H1 (cell line): ENCODE measurements at regions not wholly inside any gene's neighbourhood (a gene's known extent, or its start where the extent isn't known, plus 50 kb on each side); places are given as distances from the start of the nearest gene placed in this dataset.

Experiments
- CTCF ChIA-PET: fragments of 300-600 bp; sonication (Branson Sonifier 250); formaldehyde crosslinking; loops from one replicate; lab custom pipeline; 2021; ENCODE audit not compliant: partially characterized antibody; lab: Charles Lee
- POLR2A ChIA-PET: fragments of 300-600 bp; sonication (Branson Sonifier 250); formaldehyde crosslinking; loops from one replicate; lab custom pipeline; 2021; ENCODE audit warnings: inconsistent platforms; ENCODE audit not compliant: partially characterized antibody; lab: Charles Lee
- DNase-seq, 2 experiments: peaks; one replicate each; pipeline versions ENCODE4 v3.0.0 to v3.0.0-alpha.2; 2010 to 2022; ENCODE audit warnings: low spot score in 2 of 2, low read depth in 1 of 2, mixed read lengths in 1 of 2
- FAIRE-seq: peaks from 2 replicates; lab custom pipeline; 2011; peaks lifted over from hg19 to GRCh38; lab: Jason Lieb, UNC
- H2AFZ ChIP-seq: 2 replicates; pipeline ENCODE4 v1.8.1; 2012; ENCODE audit warnings: low read length, inconsistent platforms
- H2AK5ac ChIP-seq: 2 replicates; pipeline ENCODE4 v1.6.1; 2013; ENCODE audit warnings: low read depth, low read length
- H2BK120ac ChIP-seq: replicated peaks from 2 replicates; pipeline ENCODE3; 2013; ENCODE audit warnings: low read depth, low read length, inconsistent platforms
- H2BK12ac ChIP-seq: 2 replicates; pipeline ENCODE4 v1.6.1; 2013; ENCODE audit warnings: low read depth, low read length
- H2BK15ac ChIP-seq: 2 replicates; pipeline ENCODE4 v1.6.1; 2013; ENCODE audit warnings: low read length
- H2BK20ac ChIP-seq: 2 replicates; pipeline ENCODE4 v1.6.1; 2013; ENCODE audit warnings: low read length
- H2BK5ac ChIP-seq: 2 replicates; pipeline ENCODE4 v1.6.1; 2013; ENCODE audit warnings: low read depth, low read length
- H3K14ac ChIP-seq: 2 replicates; pipeline ENCODE4 v1.6.1; 2013; ENCODE audit warnings: inconsistent platforms; ENCODE audit not compliant: insufficient read length
- H3K18ac ChIP-seq: 2 replicates; pipeline ENCODE4 v1.6.1; 2013; ENCODE audit warnings: low read length; ENCODE audit errors: extremely low read depth
- H3K23ac ChIP-seq: 2 replicates; pipeline ENCODE4 v1.6.1; 2013; ENCODE audit warnings: inconsistent platforms; ENCODE audit not compliant: insufficient read length
- H3K23me2 ChIP-seq: 2 replicates; pipeline ENCODE4 v1.6.1; 2013; ENCODE audit warnings: low read depth, low read length
- H3K27ac ChIP-seq: 2 replicates; pipeline ENCODE4 v1.6.1; 2011; ENCODE audit warnings: low read depth, low read length, inconsistent platforms
- H3K27me3 ChIP-seq, 4 experiments: replicated peaks in 1 of 4; 1 replicate in 1 of 4; 2 replicates in 3 of 4; pipeline versions ENCODE4 v1.6.1 to v1.8.1; 2011 to 2013; ENCODE audit warnings: low read length in 3 of 4, mild to moderate bottlenecking in 3 of 4, inconsistent platforms in 2 of 4, mixed read lengths in 2 of 4, moderate library complexity in 1 of 4; ENCODE audit not compliant: control insufficient read depth in 3 of 4, insufficient read depth in 3 of 4; ENCODE audit errors: extremely low read depth in 1 of 4
- H3K36me3 ChIP-seq, 4 experiments: 2 replicates each; pipeline versions ENCODE4 v1.6.1 to v1.8.1; 2011 to 2013; ENCODE audit warnings: mild to moderate bottlenecking in 4 of 4, low read length in 3 of 4, moderate library complexity in 2 of 4, control low read depth in 1 of 4, inconsistent platforms in 1 of 4; ENCODE audit not compliant: insufficient read depth in 4 of 4, control insufficient read depth in 2 of 4
- H3K4ac ChIP-seq: replicated peaks from 2 replicates; pipeline ENCODE3; 2013; ENCODE audit warnings: low read length, low read depth, mixed read lengths, inconsistent platforms; ENCODE audit not compliant: insufficient read length
- H3K4me1 ChIP-seq, 4 experiments: replicated peaks in 1 of 4; 1 replicate in 1 of 4; 2 replicates in 3 of 4; pipeline versions ENCODE4 v1.6.1 to v1.8.1; 2011 to 2013; ENCODE audit warnings: low read length in 3 of 4, inconsistent platforms in 2 of 4, mixed read lengths in 1 of 4; ENCODE audit not compliant: insufficient read depth in 4 of 4, control insufficient read depth in 3 of 4
- H3K4me2 ChIP-seq, 2 experiments: 2 replicates each; pipeline versions ENCODE4 v1.6.1 to v1.8.1; 2011 to 2013; ENCODE audit warnings: low read depth in 2 of 2, low read length in 2 of 2, control low read depth in 1 of 2, inconsistent platforms in 1 of 2, mild to moderate bottlenecking in 1 of 2; ENCODE audit not compliant: insufficient read depth in 1 of 2
- H3K4me3 ChIP-seq, 4 experiments: fragments of 200-600, 300-600 bp in 1 of 4; sonication (generic), shearing (Covaris generic), sonication (Bioruptor Twin) in 1 of 4; 2 replicates each; pipeline versions ENCODE4 v1.5.1 to v1.8.1; 2011 to 2016; ENCODE audit warnings: low read length in 4 of 4, low read depth in 3 of 4, control low read depth in 2 of 4, inconsistent platforms in 2 of 4, mild to moderate bottlenecking in 2 of 4, mixed read lengths in 1 of 4, moderate library complexity in 1 of 4; ENCODE audit not compliant: insufficient read depth in 2 of 4; ENCODE audit errors: extremely low read depth in 1 of 4
- H3K56ac ChIP-seq: replicated peaks from 2 replicates; pipeline ENCODE3; 2013; ENCODE audit warnings: low read depth, mild to moderate bottlenecking, mixed read lengths, low read length, inconsistent platforms; ENCODE audit not compliant: insufficient read length
- H3K79me1 ChIP-seq: 2 replicates; pipeline ENCODE4 v1.6.1; 2013; ENCODE audit warnings: low read depth, low read length, control low read depth
- H3K79me2 ChIP-seq, 2 experiments: 2 replicates each; pipeline versions ENCODE4 v1.6.1 to v1.8.1; 2012 to 2013; ENCODE audit warnings: low read length in 2 of 2, mild to moderate bottlenecking in 2 of 2, inconsistent platforms in 1 of 2; ENCODE audit not compliant: insufficient read depth in 2 of 2, control insufficient read depth in 1 of 2
- H3K9ac ChIP-seq, 4 experiments: replicated peaks in 1 of 4; 1 replicate in 1 of 4; 2 replicates in 3 of 4; pipeline versions ENCODE4 v1.6.1 to v1.8.1; 2011 to 2013; ENCODE audit warnings: low read depth in 3 of 4, low read length in 3 of 4, control low read depth in 2 of 4, mild to moderate bottlenecking in 2 of 4, moderate library complexity in 2 of 4, inconsistent platforms in 1 of 4; ENCODE audit errors: extremely low read depth in 1 of 4
- H3K9me3 ChIP-seq, 2 experiments: 2 replicates each; pipeline versions ENCODE4 v1.6.1 to v1.8.1; 2012 to 2013; ENCODE audit warnings: mild to moderate bottlenecking in 2 of 2, moderate library complexity in 2 of 2, control low read depth in 1 of 2, inconsistent platforms in 1 of 2, low read depth in 1 of 2, low read length in 1 of 2, mixed read lengths in 1 of 2; ENCODE audit not compliant: insufficient read depth in 2 of 2
- H4K20me1 ChIP-seq, 2 experiments: replicated peaks in 1 of 2; 2 replicates each; pipeline versions ENCODE3 to v1.8.1; 2011 to 2013; ENCODE audit warnings: inconsistent platforms in 2 of 2, low read length in 2 of 2, mild to moderate bottlenecking in 1 of 2; ENCODE audit not compliant: insufficient read depth in 2 of 2, control insufficient read depth in 1 of 2
- H4K5ac ChIP-seq: 2 replicates; pipeline ENCODE4 v1.6.1; 2013; ENCODE audit warnings: low read length, low read depth, mixed read lengths, inconsistent platforms; ENCODE audit not compliant: insufficient read length
- H4K8ac ChIP-seq: 2 replicates; pipeline ENCODE4 v1.8.0; 2013; ENCODE audit warnings: mild to moderate bottlenecking, moderate library complexity, low read length, inconsistent platforms; ENCODE audit not compliant: insufficient read depth; ENCODE audit errors: extremely low read depth
- H4K91ac ChIP-seq: replicated peaks from 2 replicates; pipeline ENCODE3; 2013; ENCODE audit warnings: low read length, mixed read lengths, inconsistent platforms; ENCODE audit not compliant: insufficient read length
- ATF2 ChIP-seq: IDR thresholded peaks from 2 replicates; pipeline ENCODE4 v1.6.1; 2012; ENCODE audit warnings: low read length, inconsistent platforms
- BRCA1 ChIP-seq: IDR thresholded peaks from 2 replicates; pipeline ENCODE4 v1.6.1; 2012; ENCODE audit warnings: low read depth, low read length, improper control_type of control experiment
- CEBPB ChIP-seq: IDR thresholded peaks from 2 replicates; pipeline ENCODE4 v1.6.1; 2012; ENCODE audit warnings: low read depth, low read length
- CREB1 ChIP-seq: IDR thresholded peaks from 2 replicates; pipeline ENCODE4 v1.6.1; 2012; ENCODE audit warnings: inconsistent platforms
- GTF2F1 ChIP-seq: IDR thresholded peaks from 2 replicates; pipeline ENCODE4 v1.6.1; 2012; ENCODE audit warnings: low read depth, low read length, improper control_type of control experiment, borderline replicate concordance
- MAFK ChIP-seq: IDR thresholded peaks from 2 replicates; pipeline ENCODE4 v1.6.1; 2012; ENCODE audit warnings: low read depth, mild to moderate bottlenecking, improper control_type of control experiment, low read length
- RBBP5 ChIP-seq: IDR thresholded peaks from 2 replicates; pipeline ENCODE4 v1.7.1; 2012; ENCODE audit warnings: low read depth, mild to moderate bottlenecking, inconsistent platforms, low read length, moderate library complexity, borderline replicate concordance
- RFX5 ChIP-seq: IDR thresholded peaks from 2 replicates; pipeline ENCODE4 v1.6.1; 2011; ENCODE audit warnings: low read depth, low read length, improper control_type of control experiment, borderline replicate concordance
- RXRA ChIP-seq: IDR thresholded peaks from 2 replicates; pipeline ENCODE4 v1.6.1; 2011; ENCODE audit warnings: low read depth, mild to moderate bottlenecking, low read length, moderate library complexity; ENCODE audit not compliant: insufficient read depth
- SP4 ChIP-seq: IDR thresholded peaks from 2 replicates; pipeline ENCODE4 v1.6.1; 2012; ENCODE audit warnings: low read length, inconsistent platforms
- TBP ChIP-seq: IDR thresholded peaks from 2 replicates; pipeline ENCODE4 v1.6.1; 2011; ENCODE audit warnings: low read depth, low read length, improper control_type of control experiment
- ZNF274 ChIP-seq: IDR thresholded peaks from 2 replicates; pipeline ENCODE4 v1.7.0; 2012; ENCODE audit warnings: low read length, borderline replicate concordance; ENCODE audit errors: extremely low read depth
- WGBS, 2 experiments: shearing (Covaris generic) in 1 of 2; methylation state at CpG; one replicate each; pipeline versions ENCODE4 v1.1.6 to v1.1.7; 2013 to 2015; ENCODE audit warnings: low lambda C conversion rate in 2 of 2, mixed read lengths in 2 of 2, inconsistent platforms in 1 of 2, low coverage in 1 of 2, missing lambda C conversion rate in 1 of 2; ENCODE audit not compliant: insufficient replicate concordance in 2 of 2, insufficient coverage in 1 of 2, insufficient read length in 1 of 2; ENCODE audit errors: extremely low coverage in 1 of 2, missing lambda C conversion rate in 1 of 2; 5-methylcytosine and 5-hydroxymethylcytosine counted together

- DNase-seq: peak in 1 of 2 experiments; percentile 10
- no peak overlapping the region for H4K8ac ChIP-seq
- H4K5ac ChIP-seq: no peak overlapping the region
- no peak overlapping the region for H3K4me3 ChIP-seq
- no peak for TF ChIP-seq RFX5
- no peak for TF ChIP-seq ATF2
- no peak for TF ChIP-seq RBBP5
- TF ChIP-seq GTF2F1: no peak
- no peak for TF ChIP-seq BRCA1
- no peak for TF ChIP-seq TBP
- no peak for TF ChIP-seq CREB1
- no peak for TF ChIP-seq ZNF274
- TF ChIP-seq MAFK: no peak
- no peak for TF ChIP-seq SP4
- no peak for TF ChIP-seq CEBPB
- TF ChIP-seq RXRA: no peak
- TF ChIP-seq, all 59 proteins: peak for 0
- no peak overlapping the region for H3K9ac ChIP-seq
- no peak overlapping the region for H2BK5ac ChIP-seq
- H3K4ac ChIP-seq: no peak overlapping the region
- no peak overlapping the region for H2BK12ac ChIP-seq
- H3K14ac ChIP-seq: no peak overlapping the region
- H4K20me1 ChIP-seq: no peaks in the 10 kb centered on the region
- no peaks in the 10 kb centered on the region for H3K4me1 ChIP-seq
- H2AK5ac ChIP-seq: no peak overlapping the region
- WGBS, 2 experiments: 94% methylated on average over 5 of the region's 5 CpGs; no CpG with 5 or more reads in 1 of the 2 experiments
- no peak overlapping the region for H2BK15ac ChIP-seq
- no peak overlapping the region for H2AFZ ChIP-seq
- H3K79me2 ChIP-seq: no peaks in the 10 kb centered on the region
- H3K36me3 ChIP-seq: no peaks in the 10 kb centered on the region
- ChIA-PET CTCF (interaction anchor here (1.6 kb wide), 1 partner anchor 49 kb away, joined by 4 read pairs; no protein-coding TSS in a partner anchor), POLR2A (no interaction called here)
- H3K4me2 ChIP-seq: no peak overlapping the region
- no peaks in the 10 kb centered on the region for H3K9me3 ChIP-seq
- H2BK20ac ChIP-seq: no peak overlapping the region
- no peaks in the 10 kb centered on the region for H3K27me3 ChIP-seq
- no peak for FAIRE-seq
- no peak overlapping the region for H3K18ac ChIP-seq
- no peak overlapping the region for H2BK120ac ChIP-seq
- H3K23ac ChIP-seq: no peak overlapping the region
- no peak overlapping the region for H3K27ac ChIP-seq
- no peaks in the 10 kb centered on the region for H3K79me1 ChIP-seq
- H3K56ac ChIP-seq: no peak overlapping the region
- no peaks in the 10 kb centered on the region for H3K23me2 ChIP-seq
- no peak overlapping the region for H4K91ac ChIP-seq
Observed at GRCh38 chr5:167867281-167867680, 424.2 kb upstream of the WWC1 start.
